GM18907 (cell line): ENCODE measurements at regions not wholly inside any gene's neighbourhood (a gene's known extent, or its start where the extent isn't known, plus 50 kb on each side); places are given as distances from the start of the nearest gene placed in this dataset.
A peak's percentile ranks its signal among the peaks of the same experiment; 100 is the strongest.
"Not testable (repeated sequence)": the region's sequence is repeated elsewhere in the genome, so short reads cannot be mapped to it uniquely, and the experiment has no call there.

Source experiments
- ATAC-seq: cut with Tn5 transposase; IDR thresholded peaks from one replicate; pipeline ENCODE4 v1.9.1; 2021; ENCODE audit warnings: mild to moderate bottlenecking, moderate library complexity; ENCODE audit not compliant: unreplicated experiment

DNA sequence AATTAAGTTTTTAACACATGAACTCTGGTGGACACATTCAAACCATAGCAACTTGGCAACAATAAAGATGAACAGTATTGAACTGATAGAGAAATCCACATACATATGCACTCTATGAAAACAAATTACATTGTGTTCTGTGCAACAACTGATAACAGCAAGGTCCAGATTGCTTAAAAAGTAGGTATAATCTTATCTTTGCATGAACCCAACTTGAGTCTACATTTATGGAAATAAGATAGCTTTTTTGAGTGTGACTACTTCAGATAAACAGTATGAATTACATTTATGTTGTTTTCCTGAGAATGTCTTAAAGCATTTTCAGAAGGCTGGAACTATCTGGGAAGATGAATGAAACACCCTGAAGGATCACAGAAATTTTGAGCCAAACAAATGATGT lies 212.6 kb upstream of the GK2 start:
- no peak for ATAC-seq

DNA sequence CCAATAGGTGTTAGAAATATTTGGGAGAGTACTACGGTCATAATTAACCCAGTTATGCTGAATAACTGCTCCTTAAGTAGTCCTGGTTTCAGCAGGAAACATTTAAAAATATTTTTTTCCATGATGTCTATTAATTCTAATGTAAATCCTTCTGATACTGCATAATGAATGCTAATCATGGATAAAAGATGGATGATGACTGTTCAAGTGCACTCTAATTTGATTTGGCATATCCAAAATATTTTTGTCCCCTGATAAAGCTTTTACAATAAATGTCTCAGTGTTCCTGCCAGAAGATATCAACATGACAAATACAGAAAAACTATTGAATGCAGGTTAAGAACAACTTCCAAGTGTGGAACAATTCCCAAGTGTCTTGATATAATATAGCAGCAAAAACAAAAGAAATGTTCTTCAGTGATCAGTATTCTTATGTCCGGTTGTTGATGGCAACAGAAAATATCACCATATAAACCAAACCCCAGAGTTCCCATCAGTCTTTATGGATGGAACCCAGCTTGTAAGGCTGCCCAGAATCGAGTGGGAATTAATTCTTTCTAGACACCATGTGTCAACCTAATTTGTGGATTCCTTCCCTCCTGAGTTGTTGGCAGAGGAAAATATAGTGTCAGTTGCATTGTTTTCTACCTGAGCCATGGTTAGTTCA lies 205.4 kb upstream of the GK2 start:
- ATAC-seq = no peak

DNA sequence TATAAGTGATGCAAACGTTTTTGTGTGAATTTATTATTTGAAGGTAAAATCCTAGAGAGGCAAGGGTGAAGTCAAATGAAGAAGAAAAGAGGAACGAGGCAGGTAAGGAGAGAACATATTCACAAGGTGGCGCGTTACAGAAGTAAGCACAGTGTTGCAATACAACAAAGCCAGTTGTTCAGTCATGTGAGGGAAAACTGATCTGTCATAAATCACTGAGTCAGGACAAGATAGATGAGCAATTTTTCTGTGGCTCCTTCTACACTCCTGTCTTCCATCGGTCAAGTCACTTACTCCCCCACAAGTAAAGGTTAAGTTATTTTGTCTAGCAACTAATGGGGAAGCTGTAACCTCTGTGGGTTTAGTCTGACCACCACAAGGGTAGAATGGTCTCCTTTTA lies 203.0 kb upstream of the GK2 start:
- ATAC-seq = no peak

DNA sequence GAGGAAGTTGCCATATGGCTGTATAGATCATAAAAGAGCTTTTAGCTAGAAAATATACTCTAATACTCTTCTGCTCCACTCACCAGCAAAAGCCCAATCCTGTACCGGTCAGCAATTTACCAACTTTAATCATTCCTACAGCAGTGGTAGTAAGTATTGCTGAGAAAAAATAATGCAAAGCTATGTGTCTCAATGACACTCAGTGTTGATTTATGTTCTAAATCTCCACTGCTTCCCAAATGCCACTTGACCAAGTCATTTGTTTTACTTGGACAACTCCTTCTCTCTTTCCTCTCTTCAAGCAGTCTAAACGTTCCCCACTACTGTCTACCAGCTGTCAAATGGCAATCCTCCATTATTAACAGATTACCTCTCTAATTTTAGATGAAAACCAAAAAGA lies 201.8 kb upstream of the GK2 start:
- no peak for ATAC-seq

DNA sequence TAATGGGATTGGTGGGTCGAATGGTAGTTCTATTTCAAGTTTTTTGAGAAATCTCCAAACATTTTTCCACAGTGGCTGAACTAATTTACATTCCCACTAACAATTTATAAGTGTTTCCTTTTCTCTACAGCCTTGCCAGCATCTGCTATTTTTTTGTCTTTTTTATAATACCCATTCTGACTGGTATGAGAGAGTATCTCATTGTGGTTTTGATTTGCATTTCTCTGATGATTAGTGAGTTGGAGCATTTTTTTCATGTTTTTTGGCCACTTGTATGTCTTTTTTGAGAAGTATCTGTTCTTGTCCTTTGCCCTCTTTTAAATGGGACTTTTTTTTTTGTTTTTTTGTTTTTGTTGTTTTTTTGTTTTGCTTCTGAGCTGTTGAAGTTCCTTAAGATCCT lies 200.0 kb upstream of the GK2 start:
- no peak for ATAC-seq

GRCh38 chr4:79604152-79604551 lies 196.1 kb upstream of the GK2 start:
- ATAC-seq = peak; percentile 12

GRCh38 chr4:79603681-79604080 lies 195.7 kb upstream of the GK2 start:
- peak; percentile 82 for ATAC-seq

DNA sequence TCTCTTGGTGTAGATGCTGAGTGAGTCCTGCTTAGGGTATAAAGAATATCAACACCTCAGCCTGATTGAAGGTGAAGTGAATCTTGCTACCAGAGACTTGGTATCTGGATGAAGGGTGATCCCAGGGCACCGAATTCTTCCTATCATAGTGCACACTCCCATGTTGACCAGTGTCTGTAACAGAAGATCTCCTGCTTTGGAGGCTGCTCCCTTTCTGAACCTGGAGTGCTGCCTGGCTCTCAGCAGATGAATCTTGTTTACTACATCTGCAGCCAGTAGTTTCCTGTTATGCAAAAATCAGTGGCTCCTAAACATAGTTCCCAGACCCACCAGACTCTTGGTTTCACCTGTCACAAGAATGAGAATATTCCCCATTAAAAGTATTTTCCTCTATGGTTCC lies 191.7 kb upstream of the GK2 start:
- ATAC-seq = no peak

- ATAC-seq = no peak
Observed at GRCh38 chr4:79598801-79599200, 190.8 kb upstream of the GK2 start.

GRCh38 chr4:79598214-79598613 lies 190.2 kb upstream of the GK2 start:
- no peak for ATAC-seq

GRCh38 chr4:79597266-79597665 lies 189.2 kb upstream of the GK2 start:
- ATAC-seq = no peak

DNA sequence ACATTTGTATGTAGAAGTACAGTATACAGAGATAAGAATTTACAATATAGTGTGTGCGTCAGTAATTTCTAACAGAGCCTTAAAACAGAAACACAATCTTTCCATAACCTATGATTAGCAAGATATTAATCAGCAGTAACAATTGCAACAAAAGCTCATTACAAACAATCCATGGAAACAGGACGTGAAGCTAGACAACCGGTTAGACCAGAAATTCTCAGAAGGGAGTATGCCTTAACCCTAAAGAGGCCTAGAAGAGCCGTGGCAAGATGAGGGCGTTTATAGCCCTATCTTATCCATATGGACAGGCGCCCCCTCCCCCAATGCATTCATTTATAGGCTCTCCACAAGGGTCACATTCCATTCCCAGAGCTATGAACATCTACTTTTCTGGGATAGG lies 184.2 kb upstream of the GK2 start:
- ATAC-seq = not testable (repeated sequence)

- no peak for ATAC-seq
Observed at GRCh38 chr4:79588679-79589078, 180.7 kb upstream of the GK2 start.

DNA sequence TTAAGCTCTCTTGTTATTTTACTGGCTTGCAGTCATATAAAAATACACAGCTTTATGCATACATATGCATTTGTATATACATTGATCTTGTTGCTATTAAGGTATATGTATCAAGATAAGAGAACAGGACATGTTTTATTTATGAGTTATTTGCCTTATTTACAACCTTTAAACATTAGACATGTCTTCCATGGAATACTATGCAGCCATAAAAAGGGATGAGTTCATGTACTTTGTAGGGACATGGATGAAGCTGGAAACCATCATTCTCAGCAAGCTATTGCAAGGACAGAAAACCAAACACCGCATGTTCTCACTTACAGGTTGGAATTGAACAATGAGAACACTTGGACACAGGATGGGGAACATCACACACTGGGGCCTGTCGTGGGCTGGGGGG lies 179.2 kb upstream of the GK2 start:
- not testable (repeated sequence) for ATAC-seq

- no peak for ATAC-seq
Observed at GRCh38 chr4:79585834-79586233, 177.8 kb upstream of the GK2 start.

DNA sequence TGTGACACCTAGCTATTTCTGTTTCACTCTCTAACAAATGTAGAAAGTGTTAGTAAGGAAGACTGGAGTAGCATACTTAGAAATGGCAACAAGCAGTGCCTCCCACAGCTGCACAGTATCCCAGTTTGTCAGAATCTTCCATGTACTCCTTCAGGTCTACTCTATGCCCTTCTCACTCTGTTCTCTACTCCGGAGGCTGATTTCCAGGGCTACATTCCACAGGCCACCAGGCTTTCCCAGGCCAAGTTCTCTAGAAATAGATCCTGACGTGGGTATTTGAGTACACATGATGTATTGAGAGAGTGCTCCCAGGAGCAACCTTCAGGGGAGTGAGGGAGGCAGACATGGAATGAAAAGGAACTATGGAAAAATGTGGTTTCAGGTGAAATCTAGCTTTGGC lies 177.3 kb upstream of the GK2 start:
- no peak for ATAC-seq

DNA sequence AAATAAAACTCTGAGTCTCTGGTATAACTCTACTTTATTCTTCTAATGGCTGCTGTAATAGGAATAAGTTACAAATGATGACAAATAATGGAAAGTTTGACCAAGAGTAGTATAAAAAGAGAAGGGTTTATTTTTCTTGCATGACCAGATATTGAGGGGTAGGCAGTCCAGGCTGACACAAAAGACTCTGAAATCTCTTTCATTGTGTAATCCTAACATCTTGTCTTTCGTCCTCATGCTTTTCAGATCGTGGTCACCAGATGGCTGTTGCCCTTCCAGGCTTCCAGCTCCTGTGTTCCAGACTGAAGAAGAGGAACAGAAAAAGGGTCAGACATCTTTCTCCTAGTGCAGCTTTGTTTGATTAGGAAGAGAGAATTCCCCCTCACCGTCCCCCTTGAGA lies 176.9 kb upstream of the GK2 start:
- no peak for ATAC-seq

DNA sequence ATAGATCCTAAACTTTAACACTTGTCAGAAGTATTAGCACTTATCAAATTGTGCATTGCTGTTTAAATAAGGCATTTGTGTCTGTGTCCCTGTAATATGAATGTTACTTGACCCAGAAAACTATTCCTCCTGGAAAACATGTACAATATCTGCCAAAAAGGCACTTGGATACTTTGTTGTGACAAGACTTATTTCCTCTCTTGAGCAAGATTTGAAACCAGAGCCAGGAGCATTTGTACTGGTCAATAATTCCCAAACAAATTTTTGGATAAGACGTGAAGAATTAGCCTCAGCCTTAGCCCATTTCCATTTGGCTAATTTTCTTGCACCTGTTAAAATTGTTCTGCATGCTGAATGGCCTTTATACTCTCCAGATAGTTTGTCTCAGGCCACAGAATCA lies 176.3 kb upstream of the GK2 start:
- ATAC-seq = no peak

- no peak for ATAC-seq
Observed at GRCh38 chr4:79578606-79579005, 170.6 kb upstream of the GK2 start.

- peak; percentile 71 for ATAC-seq
Observed at GRCh38 chr4:79576429-79576753, 168.4 kb upstream of the GK2 start.

- ATAC-seq = no peak
Observed at GRCh38 chr4:79575709-79576428, 167.8 kb upstream of the GK2 start.

- ATAC-seq = no peak
Observed at GRCh38 chr4:79574741-79575451, 166.9 kb upstream of the GK2 start.
